HCT116 (cell line): ENCODE measurements at regions not wholly inside any gene's neighbourhood (a gene's known extent, or its start where the extent isn't known, plus 50 kb on each side); places are given as distances from the start of the nearest gene placed in this dataset.

Experiments
- ATAC-seq: fragments of 200-7000 bp; cut with Tn5 transposase; 2 replicates; pipeline ENCODE4 v1.9.1; 2020; ENCODE audit warnings: mild to moderate bottlenecking, moderate library complexity
- BruUV-seq: library from RNA; stranded (reverse); fragments of 400-500 nt; replicated peaks from 2 replicates; lab custom pipeline; 2021; lab: Mats Ljungman, UMichigan
- CTCF ChIA-PET: fragments of 300-600 bp; sonication (Branson Sonifier 250); formaldehyde crosslinking; loops from one replicate; lab custom pipeline; 2021; ENCODE audit warnings: antibody characterized with exemption; lab: Charles Lee
- POLR2A ChIA-PET: fragments of 300-600, 350-600 bp; sonication (Branson Sonifier 250); formaldehyde crosslinking; loops from one replicate; lab custom pipeline; 2021; ENCODE audit warnings: antibody characterized with exemption; lab: Charles Lee
- RAD21 ChIA-PET, 2 experiments: fragments of 300-600 bp; sonication (Branson Sonifier 250); formaldehyde crosslinking; loops; one replicate each; lab custom pipeline; 2023; ENCODE audit warnings: low total read pairs in 2 of 2; ENCODE audit not compliant: uncharacterized antibody in 2 of 2, unreplicated experiment in 2 of 2, low non-redundant PET in 1 of 2; lab: Charles Lee
- DNase-seq: peaks from one replicate; pipeline ENCODE4 v3.0.0-alpha.2; 2010; ENCODE audit warnings: low read depth, low spot score
- H2AFZ ChIP-seq: fragments of 200-600 bp; shearing (Covaris generic), sonication (generic); 2 replicates; pipeline ENCODE4 v1.6.1; 2017; ENCODE audit warnings: low read depth, mixed run types, mixed read lengths, antibody characterized with exemption, low read length; ENCODE audit not compliant: poor library complexity, severe bottlenecking
- H3K27ac ChIP-seq: 2 replicates; pipeline ENCODE4 v1.5.1; 2012; ENCODE audit warnings: low read depth, low read length
- H3K27me3 ChIP-seq: fragments of 200-600 bp; sonication (generic); 2 replicates; pipeline ENCODE4 v1.6.1; 2016; ENCODE audit warnings: mixed run types, low read length, mixed read lengths; ENCODE audit not compliant: insufficient read depth
- H3K36me3 ChIP-seq, 2 experiments: fragments of 200-500 bp in 1 of 2; fragments of 200-600 bp in 1 of 2; sonication (Bioruptor generic) in 1 of 2; sonication (generic) in 1 of 2; 2 replicates each; pipeline versions ENCODE4 v1.5.1 to v1.6.1; 2014 to 2016; ENCODE audit warnings: low read length in 2 of 2, inconsistent platforms in 1 of 2, mixed read lengths in 1 of 2, mixed run types in 1 of 2; ENCODE audit not compliant: insufficient read depth in 2 of 2, control insufficient read depth in 1 of 2
- H3K4me1 ChIP-seq, 2 experiments: fragments of 200-600 bp in 1 of 2; sonication (generic) in 1 of 2; 2 replicates each; pipeline versions ENCODE4 v1.5.1 to v1.6.1; 2012 to 2017; ENCODE audit warnings: low read length in 2 of 2, inconsistent platforms in 1 of 2, mild to moderate bottlenecking in 1 of 2, mixed read lengths in 1 of 2, mixed run types in 1 of 2, moderate library complexity in 1 of 2; ENCODE audit not compliant: insufficient read depth in 2 of 2, control insufficient read depth in 1 of 2
- H3K4me2 ChIP-seq: fragments of 200-600 bp; sonication (generic); 2 replicates; pipeline ENCODE4 v1.6.1; 2017; ENCODE audit warnings: mixed run types, low read length, mixed read lengths
- H3K4me3 ChIP-seq, 2 experiments: fragments of 200-600 bp in 1 of 2; sonication (generic) in 1 of 2; replicated peaks in 1 of 2; 2 replicates each; pipeline ENCODE4 v1.5.1; 2011 to 2016; ENCODE audit warnings: low read length in 2 of 2, control low read depth in 1 of 2, low read depth in 1 of 2, mild to moderate bottlenecking in 1 of 2, mixed read lengths in 1 of 2, mixed run types in 1 of 2
- H3K79me2 ChIP-seq: fragments of 200-600 bp; sonication (generic); 2 replicates; pipeline ENCODE4 v1.6.1; 2017; ENCODE audit warnings: mild to moderate bottlenecking, mixed run types, low read length, moderate library complexity, mixed read lengths; ENCODE audit not compliant: insufficient read depth
- H3K9ac ChIP-seq: fragments of 200-600 bp; sonication (generic); 2 replicates; pipeline ENCODE4 v1.6.1; 2016; ENCODE audit warnings: low read length, mixed read lengths
- H3K9me2 ChIP-seq: fragments of 200-600 bp; sonication (generic), shearing (Covaris generic); 2 replicates; pipeline ENCODE4 v1.6.1; 2017; ENCODE audit warnings: mixed run types, mild to moderate bottlenecking, moderate library complexity; ENCODE audit not compliant: insufficient read depth
- H3K9me3 ChIP-seq, 2 experiments: fragments of 200-500 bp in 1 of 2; fragments of 200-600 bp in 1 of 2; sonication (Bioruptor generic) in 1 of 2; sonication (generic) in 1 of 2; 2 replicates each; pipeline ENCODE4 v1.6.1; 2014 to 2017; ENCODE audit warnings: low read length in 2 of 2, mixed read lengths in 2 of 2, inconsistent platforms in 1 of 2, low read depth in 1 of 2, mild to moderate bottlenecking in 1 of 2, mixed run types in 1 of 2, moderate library complexity in 1 of 2; ENCODE audit not compliant: control insufficient read depth in 1 of 2, insufficient read depth in 1 of 2
- H4K20me1 ChIP-seq: fragments of 200-600 bp; sonication (generic), shearing (Covaris generic); 2 replicates; pipeline ENCODE4 v1.6.1; 2017; ENCODE audit warnings: mixed run types, mild to moderate bottlenecking, moderate library complexity; ENCODE audit not compliant: insufficient read depth
- CEBPB ChIP-seq: IDR thresholded peaks from 2 replicates; pipeline ENCODE4 v1.6.1; 2012; ENCODE audit warnings: low read depth
- CTCF ChIP-seq, 3 experiments: fragments of 200-600 bp in 1 of 3; sonication (generic) in 1 of 3; IDR thresholded peaks in 2 of 3; conservative IDR thresholded peaks in 1 of 3; 2 replicates each; pipeline ENCODE4 v1.5.1; 2012 to 2017; ENCODE audit warnings: low read depth in 2 of 3, low read length in 2 of 3, antibody characterized with exemption in 1 of 3, borderline replicate concordance in 1 of 3, control low read depth in 1 of 3, mild to moderate bottlenecking in 1 of 3, mixed read lengths in 1 of 3, mixed run types in 1 of 3, moderate library complexity in 1 of 3; ENCODE audit not compliant: insufficient read depth in 1 of 3
- EGR1 ChIP-seq: IDR thresholded peaks from 2 replicates; pipeline ENCODE4 v1.6.1; 2012; ENCODE audit warnings: low read depth
- EZH2 ChIP-seq: fragments of 200-600 bp; sonication (generic); IDR thresholded peaks from 2 replicates; pipeline ENCODE4 v1.6.1; 2017; ENCODE audit warnings: antibody characterized with exemption, mixed run types
- FOSL1 ChIP-seq: IDR thresholded peaks from 2 replicates; pipeline ENCODE4 v1.6.1; 2012; ENCODE audit warnings: low read depth
- JUND ChIP-seq: IDR thresholded peaks from 2 replicates; pipeline ENCODE4 v1.6.1; 2012
- POLR2AphosphoS5 ChIP-seq: IDR thresholded peaks from 2 replicates; pipeline ENCODE4 v1.6.1; 2011; ENCODE audit warnings: mild to moderate bottlenecking, low read depth, low read length, moderate library complexity
- RAD21 ChIP-seq: IDR thresholded peaks from 2 replicates; pipeline ENCODE4 v1.6.1; 2012; ENCODE audit warnings: low read depth, mild to moderate bottlenecking
- SIN3A ChIP-seq: IDR thresholded peaks from 2 replicates; pipeline ENCODE4 v1.6.1; 2012; ENCODE audit warnings: low read depth
- SP1 ChIP-seq: IDR thresholded peaks from 2 replicates; pipeline ENCODE4 v1.6.1; 2012; ENCODE audit warnings: low read depth
- SRF ChIP-seq: IDR thresholded peaks from 2 replicates; pipeline ENCODE4 v1.6.1; 2012; ENCODE audit warnings: low read depth
- TCF7L2 ChIP-seq: IDR thresholded peaks from 2 replicates; pipeline ENCODE4 v1.7.0; 2011; ENCODE audit warnings: borderline replicate concordance, inconsistent platforms; ENCODE audit not compliant: insufficient read depth, insufficient read length; ENCODE audit errors: extremely low read depth
- YY1 ChIP-seq: IDR thresholded peaks from 2 replicates; pipeline ENCODE4 v1.6.1; 2011; ENCODE audit warnings: low read length, low read depth, moderate library complexity, mild to moderate bottlenecking; ENCODE audit not compliant: insufficient replicate concordance; ENCODE audit errors: extremely low read depth
- ZFX ChIP-seq: fragments of 450-650 bp; IDR thresholded peaks from 2 replicates; pipeline ENCODE4 v1.6.1; 2017
- intact Hi-C: fragments of 100-400 bp; cut with micrococcal nuclease; formaldehyde crosslinking; loops from 2 replicates; pipeline ENCODE4 v1.10.0; 2022
- TF ChIP-seq, protein P1 (sequence below): IDR thresholded peaks from 2 replicates; pipeline ENCODE4 v1.6.1; 2011; ENCODE audit warnings: mild to moderate bottlenecking, low read length, moderate library complexity; ENCODE audit not compliant: insufficient replicate concordance; ENCODE audit errors: extremely low read depth

- intact Hi-C loops: no loop called here
- H3K36me3 ChIP-seq: no peaks in the 10 kb centered on the region
- no peaks in the 10 kb centered on the region for H4K20me1 ChIP-seq
- H3K4me2 ChIP-seq: no peak overlapping the region
- H3K9me2 ChIP-seq: no peaks in the 10 kb centered on the region
- TF ChIP-seq POLR2AphosphoS5 (no peak), EGR1 (no peak), SP1 (no peak), JUND (no peak), EZH2 (no peak), TCF7L2 (no peak), CTCF (IDR thresholded peaks at IDR 0.05 in 2 of 3, conservative IDR thresholded peaks at IDR 0.05 in 1 of 3; ENCODE audit: borderline replicate concordance in 1 of 3, insufficient read depth in 1 of 3, low read depth in 2 of 3, low read length in 2 of 3) (no peak), FOSL1 (no peak), CEBPB (no peak), ZFX (no peak), SIN3A (no peak), YY1 (no peak), SRF (no peak), RAD21 (no peak)
- TF ChIP-seq, protein P1, sequence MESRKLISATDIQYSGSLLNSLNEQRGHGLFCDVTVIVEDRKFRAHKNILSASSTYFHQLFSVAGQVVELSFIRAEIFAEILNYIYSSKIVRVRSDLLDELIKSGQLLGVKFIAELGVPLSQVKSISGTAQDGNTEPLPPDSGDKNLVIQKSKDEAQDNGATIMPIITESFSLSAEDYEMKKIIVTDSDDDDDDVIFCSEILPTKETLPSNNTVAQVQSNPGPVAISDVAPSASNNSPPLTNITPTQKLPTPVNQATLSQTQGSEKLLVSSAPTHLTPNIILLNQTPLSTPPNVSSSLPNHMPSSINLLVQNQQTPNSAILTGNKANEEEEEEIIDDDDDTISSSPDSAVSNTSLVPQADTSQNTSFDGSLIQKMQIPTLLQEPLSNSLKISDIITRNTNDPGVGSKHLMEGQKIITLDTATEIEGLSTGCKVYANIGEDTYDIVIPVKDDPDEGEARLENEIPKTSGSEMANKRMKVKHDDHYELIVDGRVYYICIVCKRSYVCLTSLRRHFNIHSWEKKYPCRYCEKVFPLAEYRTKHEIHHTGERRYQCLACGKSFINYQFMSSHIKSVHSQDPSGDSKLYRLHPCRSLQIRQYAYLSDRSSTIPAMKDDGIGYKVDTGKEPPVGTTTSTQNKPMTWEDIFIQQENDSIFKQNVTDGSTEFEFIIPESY: no peak
- TF ChIP-seq, all 23 proteins: peak for 0
- H3K4me3 ChIP-seq: no peak overlapping the region
- 0 out of 2 replicates have a peak, but pooled peaks cover 7% of the 10 kb centered on the region for H3K27me3 ChIP-seq
- H3K9me3 ChIP-seq: no peaks in the 10 kb centered on the region
- ChIA-PET CTCF (no interaction called here), POLR2A (no interaction called here), RAD21 (no interaction called here)
- H2AFZ ChIP-seq: no peak overlapping the region
- ATAC-seq (no peak), DNase-seq (no peak)
- H3K9ac ChIP-seq: no peak overlapping the region
- no TSS peak for BruUV-seq
- H3K4me1 ChIP-seq: no peaks in the 10 kb centered on the region
- no peaks in the 10 kb centered on the region for H3K79me2 ChIP-seq
- H3K27ac ChIP-seq: no peak overlapping the region
Measured at GRCh38 chr3:180496995-180497394, 105.0 kb upstream of the TTC14 start.
